Caco-2 (cell line): ENCODE measurements at regions not wholly inside any gene's neighbourhood (a gene's known extent, or its start where the extent isn't known, plus 50 kb on each side); places are given as distances from the start of the nearest gene placed in this dataset.

Source experiments
- BruUV-seq: library from RNA; stranded (reverse); fragments of 400-500 nt; replicated peaks from 2 replicates; lab custom pipeline; 2021; lab: Mats Ljungman, UMichigan
- CTCF ChIA-PET: fragments of 300-600 bp; sonication (Branson Sonifier 250); formaldehyde crosslinking; loops from one replicate; lab custom pipeline; 2022; ENCODE audit warnings: antibody characterized with exemption; lab: Charles Lee
- POLR2A ChIA-PET: fragments of 300-600 bp; sonication (Branson Sonifier 250); formaldehyde crosslinking; loops from one replicate; lab custom pipeline; 2022; ENCODE audit warnings: antibody characterized with exemption; lab: Charles Lee
- DNase-seq, 2 experiments: peaks; one replicate each; pipeline versions ENCODE4 v3.0.0 to v3.0.0-alpha.2; 2020 to 2022
- H3K27me3 ChIP-seq: replicated peaks from 2 replicates; pipeline ENCODE4 v1.6.0; 2011; ENCODE audit warnings: low read length; ENCODE audit not compliant: control insufficient read depth, insufficient read depth
- H3K36me3 ChIP-seq: 2 replicates; pipeline ENCODE4 v1.5.1; 2011; ENCODE audit warnings: low read length; ENCODE audit not compliant: control insufficient read depth, insufficient read depth
- H3K4me1 ChIP-seq: fragments of 250-450 bp; sonication (Bioruptor Pico); 2 replicates; pipeline ENCODE4 v1.5.1; 2020; ENCODE audit warnings: mild to moderate bottlenecking
- H3K4me3 ChIP-seq: 2 replicates; pipeline ENCODE4 v1.5.1; 2011; ENCODE audit warnings: low read depth, mild to moderate bottlenecking, control low read depth, low read length
- H3K9me3 ChIP-seq: fragments of 250-450 bp; sonication (Bioruptor Pico); 2 replicates; pipeline ENCODE4 v1.5.1; 2020; ENCODE audit warnings: mild to moderate bottlenecking, moderate library complexity
- H3K27ac Mint-ChIP-seq: one replicate; pipeline ENCODE4 v1.8.0; 2022; ENCODE audit warnings: mixed read lengths; ENCODE audit not compliant: unreplicated experiment
- H3K27me3 Mint-ChIP-seq: one replicate; pipeline ENCODE4 v1.8.0; 2022; ENCODE audit warnings: mixed read lengths; ENCODE audit not compliant: insufficient read depth, unreplicated experiment
- H3K36me3 Mint-ChIP-seq: one replicate; pipeline ENCODE4 v1.8.0; 2022; ENCODE audit warnings: mild to moderate bottlenecking, mixed read lengths; ENCODE audit not compliant: insufficient read depth, unreplicated experiment
- H3K4me1 Mint-ChIP-seq: one replicate; pipeline ENCODE4 v1.8.0; 2022; ENCODE audit warnings: low read depth, mixed read lengths; ENCODE audit not compliant: unreplicated experiment
- H3K4me3 Mint-ChIP-seq: one replicate; pipeline ENCODE4 v1.8.0; 2022; ENCODE audit warnings: mild to moderate bottlenecking, moderate library complexity, mixed read lengths; ENCODE audit not compliant: unreplicated experiment
- H3K9me3 Mint-ChIP-seq: one replicate; pipeline ENCODE4 v1.8.0; 2022; ENCODE audit warnings: mixed read lengths; ENCODE audit not compliant: unreplicated experiment
- CTCF ChIP-seq, 2 experiments: fragments of 200-600 bp in 1 of 2; IDR thresholded peaks; 1 replicate in 1 of 2; 2 replicates in 1 of 2; pipeline versions ENCODE4 v1.5.1 to v1.8.0; 2011 to 2022; ENCODE audit warnings: antibody characterized with exemption in 1 of 2, control low read depth in 1 of 2, inconsistent platforms in 1 of 2, low read depth in 1 of 2, low read length in 1 of 2, mild to moderate bottlenecking in 1 of 2, moderate library complexity in 1 of 2; ENCODE audit not compliant: insufficient read depth in 1 of 2, severe bottlenecking in 1 of 2, unreplicated experiment in 1 of 2
- intact Hi-C: fragments of 100-400 bp; cut with micrococcal nuclease; formaldehyde crosslinking; loops from one replicate; pipeline ENCODE4 v1.10.0; 2022; ENCODE audit not compliant: unreplicated experiment

- no peak for DNase-seq
- CTCF ChIA-PET, result no interaction called here
- no TSS peak for BruUV-seq
Observed at GRCh38 chrX:15942307-15942706, 87.7 kb upstream of the AP1S2 start.

GRCh38 chrX:15939737-15940136 is 85.1 kb upstream of the AP1S2 start:
- intact Hi-C loops, result loop anchor here (10.0 kb wide), 1 partner anchor 275 kb away; no protein-coding TSS in a partner anchor
- no peaks in the 10 kb centered on the region for H3K36me3 ChIP-seq
- H3K4me1 Mint-ChIP-seq, result no peaks in the 10 kb centered on the region
- no peak overlapping the region for H3K27ac Mint-ChIP-seq
- H3K36me3 Mint-ChIP-seq, result no peaks in the 10 kb centered on the region
- CTCF ChIA-PET, result no interaction called here
- DNase-seq, result no peak
- no peak overlapping the region for H3K4me3 Mint-ChIP-seq
- no peaks in the 10 kb centered on the region for H3K9me3 Mint-ChIP-seq
- no peak overlapping the region for H3K4me3 ChIP-seq
- no peaks in the 10 kb centered on the region for H3K4me1 ChIP-seq
- H3K9me3 ChIP-seq, result no peaks in the 10 kb centered on the region
- no TSS peak for BruUV-seq
- peaks cover 3% of the 10 kb centered on the region for H3K27me3 Mint-ChIP-seq
- H3K27me3 ChIP-seq, result no peaks in the 10 kb centered on the region
- no peak for TF ChIP-seq CTCF (IDR thresholded peaks at IDR 0.05; ENCODE audit: insufficient read depth in 1 of 2, low read depth in 1 of 2, low read length in 1 of 2, severe bottlenecking in 1 of 2, unreplicated experiment in 1 of 2)
- POLR2A ChIA-PET, result no interaction called here

More at GRCh38 chrX:15942307-15942706, 87.7 kb upstream of the AP1S2 start:
- Mint-ChIP-seq H3K4me3 (no peak overlapping the region), H3K4me1 (peaks cover under 1% of the 10 kb centered on the region), H3K9me3 (no peaks in the 10 kb centered on the region), H3K36me3 (no peaks in the 10 kb centered on the region), H3K27ac (no peak overlapping the region), H3K27me3 (peaks cover 3% of the 10 kb centered on the region)
- H3K36me3 ChIP-seq, result no peaks in the 10 kb centered on the region
- POLR2A ChIA-PET, result no interaction called here
- H3K4me3 ChIP-seq, result no peak overlapping the region
- no peak for TF ChIP-seq CTCF (IDR thresholded peaks at IDR 0.05; ENCODE audit: insufficient read depth in 1 of 2, low read depth in 1 of 2, low read length in 1 of 2, severe bottlenecking in 1 of 2, unreplicated experiment in 1 of 2)
- intact Hi-C loops, result no loop called here
- no peaks in the 10 kb centered on the region for H3K4me1 ChIP-seq
- no peaks in the 10 kb centered on the region for H3K9me3 ChIP-seq
- no peaks in the 10 kb centered on the region for H3K27me3 ChIP-seq

GRCh38 chrX:15938072-15938471 is 83.5 kb upstream of the AP1S2 start:
- Histone ChIP-seq H3K9me3 (no peaks in the 10 kb centered on the region), H3K27me3 (no peaks in the 10 kb centered on the region), H3K4me1 (no peaks in the 10 kb centered on the region), H3K36me3 (no peaks in the 10 kb centered on the region), H3K4me3 (no peak overlapping the region)
- Mint-ChIP-seq H3K4me3 (no peak overlapping the region), H3K36me3 (no peaks in the 10 kb centered on the region), H3K4me1 (no peaks in the 10 kb centered on the region), H3K27ac (no peak overlapping the region), H3K27me3 (peaks cover 3% of the 10 kb centered on the region), H3K9me3 (no peaks in the 10 kb centered on the region)
- intact Hi-C loops, result loop anchor here (10.0 kb wide), 1 partner anchor 277 kb away; no protein-coding TSS in a partner anchor
- TF ChIP-seq CTCF (IDR thresholded peaks at IDR 0.05; ENCODE audit: insufficient read depth in 1 of 2, low read depth in 1 of 2, low read length in 1 of 2, severe bottlenecking in 1 of 2, unreplicated experiment in 1 of 2), result no peak
- ChIA-PET POLR2A (no interaction called here), CTCF (no interaction called here)
- no TSS peak for BruUV-seq
- no peak for DNase-seq
